HepG2 (cell line): ENCODE measurements at regions not wholly inside any gene's neighbourhood (a gene's known extent, or its start where the extent isn't known, plus 50 kb on each side); places are given as distances from the start of the nearest gene placed in this dataset.

ENCODE experiments used
- ATAC-seq: fragments of 200-7000 bp; cut with Tn5 transposase; 3 replicates; pipeline ENCODE4 v1.9.1; 2020; ENCODE audit warnings: mild to moderate bottlenecking, moderate library complexity
- BruUV-seq: library from RNA; stranded (reverse); fragments of 400-500 nt; replicated peaks from 2 replicates; lab custom pipeline; 2021; lab: Mats Ljungman, UMichigan
- CTCF ChIA-PET: fragments of 300-600 bp; formaldehyde crosslinking; extraction: SDS; loops from one replicate; lab custom pipeline; 2021; ENCODE audit warnings: low total read pairs, inconsistent platforms, low intra/inter-chr PET ratio; lab: Yijun Ruan, JAX
- POLR2A ChIA-PET: fragments of 350-600 bp; sonication (Branson Sonifier 250); formaldehyde crosslinking; loops from one replicate; lab custom pipeline; 2020; ENCODE audit warnings: antibody characterized with exemption, inconsistent platforms; lab: Yijun Ruan, JAX
- DNase-seq: peaks from one replicate; pipeline ENCODE4 v3.0.0-alpha.2; 2015; ENCODE audit warnings: low spot score
- FAIRE-seq: peaks from 3 replicates; lab custom pipeline; 2011; peaks lifted over from hg19 to GRCh38; lab: Jason Lieb, UNC
- H2AFZ ChIP-seq: one replicate; pipeline ENCODE4 v1.6.1; 2011; ENCODE audit warnings: low read length, inconsistent platforms
- H3K27ac ChIP-seq: fragments of 300-600 bp; 3 replicates; pipeline ENCODE4 v1.8.0; 2011; ENCODE audit warnings: mixed run types, mild to moderate bottlenecking, mixed read lengths, low read length, inconsistent platforms; ENCODE audit not compliant: insufficient read depth; ENCODE audit errors: extremely low read length
- H3K27me3 ChIP-seq, 2 experiments: fragments of 200-600 bp in 1 of 2; 2 replicates in 1 of 2; 3 replicates in 1 of 2; pipeline versions ENCODE4 v1.6.0 to v1.8.0; 2011; ENCODE audit warnings: low read length in 2 of 2, mild to moderate bottlenecking in 2 of 2, moderate library complexity in 2 of 2, inconsistent platforms in 1 of 2; ENCODE audit not compliant: insufficient read depth in 2 of 2, control insufficient read depth in 1 of 2
- H3K36me3 ChIP-seq, 2 experiments: fragments of 200-600 bp in 1 of 2; replicated peaks in 1 of 2; 2 replicates in 1 of 2; 3 replicates in 1 of 2; pipeline versions ENCODE4 v1.5.1 to v1.8.0; 2011; ENCODE audit warnings: low read length in 2 of 2, inconsistent platforms in 1 of 2; ENCODE audit not compliant: insufficient read depth in 2 of 2, control insufficient read depth in 1 of 2
- H3K4me1 ChIP-seq: 2 replicates; pipeline ENCODE4 v1.5.1; 2012; ENCODE audit warnings: low read length, inconsistent platforms; ENCODE audit not compliant: insufficient read depth
- H3K4me2 ChIP-seq: 2 replicates; pipeline ENCODE4 v1.6.0; 2011; ENCODE audit warnings: low read depth, low read length, inconsistent platforms
- H3K4me3 ChIP-seq, 3 experiments: fragments of 200-600 bp in 1 of 3; sonication (generic), shearing (Covaris generic) in 1 of 3; replicated peaks in 1 of 3; 2 replicates each; pipeline ENCODE4 v1.5.1; 2011 to 2016; ENCODE audit warnings: low read length in 3 of 3, inconsistent platforms in 2 of 3, low read depth in 2 of 3, mild to moderate bottlenecking in 2 of 3, control low read depth in 1 of 3, mixed read lengths in 1 of 3; ENCODE audit not compliant: insufficient read depth in 1 of 3
- H3K79me2 ChIP-seq: one replicate; pipeline ENCODE4 v1.6.1; 2011; ENCODE audit warnings: low read length, inconsistent platforms; ENCODE audit not compliant: insufficient read depth
- H3K9ac ChIP-seq: 2 replicates; pipeline ENCODE4 v1.6.0; 2011; ENCODE audit warnings: mild to moderate bottlenecking, low read depth, low read length, inconsistent platforms; ENCODE audit not compliant: insufficient read depth
- H3K9me3 ChIP-seq: 2 replicates; pipeline ENCODE4 v1.5.1; 2012; ENCODE audit warnings: mild to moderate bottlenecking, low read length
- H4K20me1 ChIP-seq: 2 replicates; pipeline ENCODE4 v1.6.0; 2011; ENCODE audit warnings: inconsistent platforms, mild to moderate bottlenecking, low read length, moderate library complexity; ENCODE audit not compliant: insufficient read depth
- AKAP8 ChIP-seq: sonication (generic); formaldehyde crosslinking; IDR thresholded peaks from 2 replicates; pipeline ENCODE4 v1.5.1; 2020; ENCODE audit warnings: mild to moderate bottlenecking, missing genetic modification reagents
- KLF9 ChIP-seq: IDR thresholded peaks from 2 replicates; pipeline ENCODE4 v1.6.1; 2016; ENCODE audit warnings: low read depth
- PCBP2 ChIP-seq: fragments of 200-400 bp; formaldehyde crosslinking; optimal IDR thresholded peaks from 2 replicates; pipeline ENCODE3; 2018; ENCODE audit warnings: low read length, low read depth; ENCODE audit not compliant: poor library complexity, severe bottlenecking
- TBX2 ChIP-seq: sonication (generic); formaldehyde crosslinking; IDR thresholded peaks from 2 replicates; pipeline ENCODE4 v1.5.0; 2020; ENCODE audit warnings: missing genetic modification reagents, mild to moderate bottlenecking, borderline replicate concordance
- TRAFD1 ChIP-seq: sonication (generic); formaldehyde crosslinking; IDR thresholded peaks from 2 replicates; pipeline ENCODE4 v1.5.1; 2020; ENCODE audit warnings: missing genetic modification reagents, mild to moderate bottlenecking, borderline replicate concordance
- ZNF225 ChIP-seq: sonication (generic); formaldehyde crosslinking; IDR thresholded peaks from 2 replicates; pipeline ENCODE4 v1.4.0; 2020; ENCODE audit warnings: mild to moderate bottlenecking, missing genetic modification reagents
- ZNF552 ChIP-seq: sonication (generic); formaldehyde crosslinking; IDR thresholded peaks from 2 replicates; pipeline ENCODE4 v1.9.0; 2022; ENCODE audit warnings: missing genetic modification reagents, mild to moderate bottlenecking, borderline replicate concordance
- ZNF7 ChIP-seq: IDR thresholded peaks from 2 replicates; pipeline ENCODE4 v1.6.1; 2016; ENCODE audit warnings: missing biosample characterization, missing genetic modification reagents
- ZNF75D ChIP-seq: sonication (generic); formaldehyde crosslinking; IDR thresholded peaks from 2 replicates; pipeline ENCODE4 v1.8.1; 2023; ENCODE audit warnings: missing genetic modification reagents, mild to moderate bottlenecking, borderline replicate concordance
- WGBS: methylation state at CpG from one replicate; pipeline ENCODE4 v1.1.6; 2017; ENCODE audit warnings: low lambda C conversion rate; 5-methylcytosine and 5-hydroxymethylcytosine counted together
- in situ Hi-C: cut with HindIII; loops from 2 replicates; pipeline ENCODE4 v1.10.0; 2017; ENCODE audit warnings: low pct_unique_long_range_greater_than_20kb; ENCODE audit not compliant: extremely low pct_ligation_motif_present
- intact Hi-C: fragments of 100-400 bp; cut with micrococcal nuclease; formaldehyde crosslinking; loops from one replicate; pipeline ENCODE4 v1.10.0; 2022; ENCODE audit not compliant: unreplicated experiment
- TF ChIP-seq, protein P1 (sequence below): sonication (generic); formaldehyde crosslinking; IDR thresholded peaks from 2 replicates; pipeline ENCODE4 v1.4.0; 2020; ENCODE audit warnings: mild to moderate bottlenecking, missing genetic modification reagents

DNA sequence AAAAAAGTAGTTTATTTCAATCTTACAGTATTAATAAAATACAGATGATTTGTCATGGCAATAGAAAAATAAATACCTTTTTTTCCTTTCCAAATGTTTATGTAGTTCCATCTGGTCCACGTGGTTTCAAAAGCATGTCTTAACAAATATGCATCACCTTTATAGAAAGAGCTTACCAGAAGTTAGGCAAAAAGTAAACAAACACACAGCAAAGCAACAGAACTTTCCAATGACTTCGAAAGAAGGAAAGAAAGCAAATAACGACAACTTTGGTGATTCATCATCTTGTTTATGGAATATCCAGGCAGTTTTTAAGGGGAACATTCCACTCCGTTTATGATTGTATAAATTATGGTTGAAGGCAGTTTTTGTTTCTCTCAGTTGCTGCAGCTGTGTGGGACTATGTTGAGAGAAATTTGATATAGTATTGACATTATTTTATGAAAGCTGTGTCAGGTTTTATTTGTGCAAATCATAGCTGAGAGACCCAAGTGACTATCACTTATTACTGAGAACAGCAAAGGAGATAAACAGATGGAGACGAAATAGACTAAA lies 203.1 kb downstream of the CDC14C start:
- CTCF ChIA-PET, result no interaction called here
- BruUV-seq, result no TSS peak
- no peaks in the 10 kb centered on the region for H3K79me2 ChIP-seq
- POLR2A ChIA-PET, result no interaction called here
- TF ChIP-seq ZNF552 (CRISPR knock-in tag), result no peak
- H3K4me1 ChIP-seq, result no peaks in the 10 kb centered on the region
- in situ Hi-C loops (no loop called here), intact Hi-C loops (no loop called here)
- WGBS, result 7% methylated on average over 5 of the region's 5 CpGs
- no peak overlapping the region for H3K4me3 ChIP-seq
- H3K9ac ChIP-seq, result no peak overlapping the region
- no peak overlapping the region for H2AFZ ChIP-seq
- no peak for ATAC-seq
- FAIRE-seq, result no peak
- no peaks in the 10 kb centered on the region for H3K36me3 ChIP-seq
- no peaks in the 10 kb centered on the region for H4K20me1 ChIP-seq
- H3K27ac ChIP-seq, result no peak overlapping the region
- no peak overlapping the region for H3K4me2 ChIP-seq
- peaks cover 4% of the 10 kb centered on the region; the same call in 1 of the 2 replicates for H3K9me3 ChIP-seq
- H3K27me3 ChIP-seq, result no peaks in the 10 kb centered on the region
- no peak for DNase-seq

DNA sequence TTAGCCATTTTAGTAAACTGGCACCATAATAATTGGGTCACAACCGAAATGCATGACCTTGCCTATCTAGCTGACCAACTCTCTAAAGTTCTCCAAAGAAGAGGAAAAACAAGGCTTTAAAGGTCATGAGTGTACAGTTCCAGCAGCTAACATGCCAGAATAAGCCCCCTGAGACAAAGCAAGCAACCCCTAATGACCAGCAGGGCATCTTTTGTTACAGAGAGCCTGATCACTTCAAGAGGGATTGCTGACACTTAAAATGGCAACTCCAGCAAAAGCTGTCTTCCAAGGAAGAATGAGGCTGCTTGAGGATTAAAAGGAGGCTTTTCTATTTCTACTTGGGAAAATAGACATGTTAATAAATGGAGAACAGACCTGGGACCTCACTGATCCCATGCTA lies 213.6 kb downstream of the CDC14C start:
- H2AFZ ChIP-seq, result no peak overlapping the region
- no peak for TF ChIP-seq TBX2 (CRISPR knock-in tag)
- TF ChIP-seq ZNF7 (CRISPR knock-in tag), result no peak
- TF ChIP-seq PCBP2, result no peak
- TF ChIP-seq ZNF75D (CRISPR knock-in tag), result no peak
- TF ChIP-seq, protein P1, sequence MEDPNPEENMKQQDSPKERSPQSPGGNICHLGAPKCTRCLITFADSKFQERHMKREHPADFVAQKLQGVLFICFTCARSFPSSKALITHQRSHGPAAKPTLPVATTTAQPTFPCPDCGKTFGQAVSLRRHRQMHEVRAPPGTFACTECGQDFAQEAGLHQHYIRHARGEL (CRISPR knock-in tag), result no peak
- no peak for TF ChIP-seq AKAP8 (CRISPR knock-in tag)
- TF ChIP-seq TRAFD1 (CRISPR knock-in tag), result no peak
- TF ChIP-seq KLF9 (CRISPR knock-in tag), result no peak
- no peak for TF ChIP-seq ZNF225 (CRISPR knock-in tag)

More for the DNA sequence above, 213.6 kb downstream of the CDC14C start:
- Histone ChIP-seq H3K4me1 (no peaks in the 10 kb centered on the region), H4K20me1 (no peaks in the 10 kb centered on the region), H3K9me3 (peaks cover 7% of the 10 kb centered on the region), H3K9ac (no peak overlapping the region), H3K4me3 (no peak overlapping the region), H3K27ac (no peak overlapping the region), H3K27me3 (no peaks in the 10 kb centered on the region), H3K36me3 (no peaks in the 10 kb centered on the region), H3K79me2 (no peaks in the 10 kb centered on the region), H3K4me2 (no peak overlapping the region)
- CTCF ChIA-PET, result no interaction called here
- DNase-seq (no peak), ATAC-seq (no peak), FAIRE-seq (no peak)
- in situ Hi-C loops (no loop called here), intact Hi-C loops (no loop called here)
- 0% methylated on average over 1 of the region's 1 CpG for WGBS
- POLR2A ChIA-PET, result no interaction called here
- BruUV-seq, result no TSS peak
